IMR-90 (cell line): ENCODE measurements at regions not wholly inside any gene's neighbourhood (a gene's known extent, or its start where the extent isn't known, plus 50 kb on each side); places are given as distances from the start of the nearest gene placed in this dataset.

Experiments used
- ATAC-seq: fragments of 200-7000 bp; cut with Tn5 transposase; 2 replicates; pipeline ENCODE4 v1.9.1; 2020; ENCODE audit warnings: low read depth, mild to moderate bottlenecking, moderate library complexity
- BruUV-seq: library from RNA; stranded (reverse); fragments of 400-500 nt; replicated peaks from 2 replicates; lab custom pipeline; 2021; lab: Mats Ljungman, UMichigan
- CTCF ChIA-PET: fragments of 300-600 bp; formaldehyde crosslinking; extraction: SDS; loops from one replicate; lab custom pipeline; 2021; ENCODE audit warnings: antibody characterized with exemption; lab: Yijun Ruan, JAX
- POLR2A ChIA-PET: fragments of 300-600 bp; sonication (Branson Sonifier 250); formaldehyde crosslinking; loops from one replicate; lab custom pipeline; 2022; ENCODE audit warnings: antibody characterized with exemption; ENCODE audit not compliant: unreplicated experiment; lab: Charles Lee
- DNase-seq: peaks from one replicate; pipeline ENCODE4 v3.0.0; 2013
- H2AFZ ChIP-seq: replicated peaks from 2 replicates; pipeline ENCODE3; 2013; ENCODE audit warnings: low read length, mild to moderate bottlenecking; ENCODE audit not compliant: poor library complexity
- H2AK5ac ChIP-seq: 2 replicates; pipeline ENCODE4 v1.6.1; 2013; ENCODE audit warnings: low read depth, low read length, inconsistent platforms
- H2AK9ac ChIP-seq: replicated peaks from 2 replicates; pipeline ENCODE3; 2013; ENCODE audit warnings: mild to moderate bottlenecking, low read depth, low read length, moderate library complexity; ENCODE audit not compliant: poor library complexity
- H2BK120ac ChIP-seq: 2 replicates; pipeline ENCODE4 v1.6.1; 2013; ENCODE audit warnings: low read depth, low read length, inconsistent platforms
- H2BK15ac ChIP-seq: 3 replicates; pipeline ENCODE4 v1.6.1; 2013; ENCODE audit warnings: low read depth, low read length, inconsistent platforms
- H2BK20ac ChIP-seq: 2 replicates; pipeline ENCODE4 v1.6.1; 2013; ENCODE audit warnings: low read depth, mild to moderate bottlenecking, inconsistent platforms, low read length, moderate library complexity
- H2BK5ac ChIP-seq: 2 replicates; pipeline ENCODE4 v1.6.1; 2013; ENCODE audit warnings: mild to moderate bottlenecking, low read depth, low read length, inconsistent platforms; ENCODE audit not compliant: poor library complexity, severe bottlenecking
- H3K14ac ChIP-seq: replicated peaks from 2 replicates; pipeline ENCODE4 v1.6.1; 2013; ENCODE audit warnings: low read depth, low read length, inconsistent platforms
- H3K18ac ChIP-seq: 2 replicates; pipeline ENCODE4 v1.6.1; 2013; ENCODE audit warnings: low read depth, low read length, control low read depth
- H3K23ac ChIP-seq: 2 replicates; pipeline ENCODE4 v1.6.1; 2013; ENCODE audit warnings: low read depth, low read length, inconsistent platforms
- H3K27ac ChIP-seq: 2 replicates; pipeline ENCODE4 v1.5.1; 2013; ENCODE audit warnings: mild to moderate bottlenecking, control low read depth, low read length; ENCODE audit not compliant: insufficient read depth
- H3K27me3 ChIP-seq: 2 replicates; pipeline ENCODE4 v1.6.1; 2013; ENCODE audit warnings: low read length; ENCODE audit not compliant: control insufficient read depth, insufficient read depth
- H3K36me3 ChIP-seq: 2 replicates; pipeline ENCODE4 v1.6.1; 2013; ENCODE audit warnings: low read length, mixed read lengths; ENCODE audit not compliant: control insufficient read depth, insufficient read depth
- H3K4ac ChIP-seq: 2 replicates; pipeline ENCODE4 v1.6.1; 2013; ENCODE audit warnings: low read depth, low read length, inconsistent platforms
- H3K4me1 ChIP-seq: 2 replicates; pipeline ENCODE4 v1.6.1; 2013; ENCODE audit warnings: low read length, mixed read lengths; ENCODE audit not compliant: control insufficient read depth, insufficient read depth
- H3K4me2 ChIP-seq: 2 replicates; pipeline ENCODE4 v1.6.1; 2013; ENCODE audit warnings: low read depth, mild to moderate bottlenecking, control low read depth, low read length, moderate library complexity
- H3K4me3 ChIP-seq: 2 replicates; pipeline ENCODE4 v1.5.1; 2013; ENCODE audit warnings: low read depth, mild to moderate bottlenecking, control low read depth, low read length, moderate library complexity; ENCODE audit not compliant: insufficient read depth
- H3K56ac ChIP-seq: 2 replicates; pipeline ENCODE4 v1.6.1; 2013; ENCODE audit warnings: low read length, inconsistent platforms; ENCODE audit not compliant: insufficient read depth; ENCODE audit errors: extremely low read depth
- H3K79me1 ChIP-seq, 2 experiments: 2 replicates each; pipeline ENCODE4 v1.6.1; 2013; ENCODE audit warnings: low read length in 2 of 2, inconsistent platforms in 1 of 2, low read depth in 1 of 2
- H3K9ac ChIP-seq: 2 replicates; pipeline ENCODE4 v1.6.1; 2013; ENCODE audit warnings: low read depth, low read length, control low read depth
- H3K9me1 ChIP-seq: 2 replicates; pipeline ENCODE4 v1.6.1; 2013; ENCODE audit warnings: low read length, inconsistent platforms; ENCODE audit not compliant: insufficient read depth
- H3K9me3 ChIP-seq: 2 replicates; pipeline ENCODE4 v1.6.1; 2013; ENCODE audit warnings: low read length; ENCODE audit not compliant: control insufficient read depth, insufficient read depth
- H4K20me1 ChIP-seq: 2 replicates; pipeline ENCODE4 v1.6.1; 2013; ENCODE audit warnings: low read length, inconsistent platforms; ENCODE audit not compliant: insufficient read depth
- H4K5ac ChIP-seq: 2 replicates; pipeline ENCODE4 v1.6.1; 2013; ENCODE audit warnings: mild to moderate bottlenecking, low read depth, low read length, control low read depth
- H4K8ac ChIP-seq, 2 experiments: 2 replicates each; pipeline ENCODE4 v1.6.1; 2013; ENCODE audit warnings: low read depth in 2 of 2, low read length in 2 of 2, control low read depth in 1 of 2, inconsistent platforms in 1 of 2
- H4K91ac ChIP-seq: 2 replicates; pipeline ENCODE4 v1.6.1; 2013; ENCODE audit warnings: low read depth, low read length, inconsistent platforms; ENCODE audit not compliant: insufficient read depth
- BHLHE40 ChIP-seq: fragments of 150-350 bp; IDR thresholded peaks from 2 replicates; pipeline ENCODE4 v1.6.1; 2016; ENCODE audit warnings: mild to moderate bottlenecking, low read depth, low read length
- CEBPB ChIP-seq: IDR thresholded peaks from 2 replicates; pipeline ENCODE4 v1.6.1; 2012; ENCODE audit warnings: low read depth, low read length, improper control_type of control experiment
- CHD1 ChIP-seq: IDR thresholded peaks from 2 replicates; pipeline ENCODE4 v1.6.1; 2012; ENCODE audit warnings: low read depth, low read length, improper control_type of control experiment
- ELK1 ChIP-seq: fragments of 150-350 bp; IDR thresholded peaks from 2 replicates; pipeline ENCODE4 v1.6.1; 2016; ENCODE audit warnings: low read depth, mild to moderate bottlenecking, low read length, moderate library complexity, borderline replicate concordance
- FOS ChIP-seq: fragments of 150-350 bp; IDR thresholded peaks from 2 replicates; pipeline ENCODE4 v1.6.1; 2016; ENCODE audit warnings: low read depth, low read length
- MAFK ChIP-seq: IDR thresholded peaks from 2 replicates; pipeline ENCODE4 v1.6.1; 2012; ENCODE audit warnings: low read depth, low read length, improper control_type of control experiment
- MAZ ChIP-seq: IDR thresholded peaks from 2 replicates; pipeline ENCODE4 v1.6.1; 2012; ENCODE audit warnings: low read depth, mild to moderate bottlenecking, low read length, improper control_type of control experiment, moderate library complexity, borderline replicate concordance
- MXI1 ChIP-seq: IDR thresholded peaks from 2 replicates; pipeline ENCODE4 v1.6.1; 2012; ENCODE audit warnings: low read depth, mild to moderate bottlenecking, low read length, moderate library complexity, borderline replicate concordance
- NFE2L2 ChIP-seq: fragments of 150-350 bp; IDR thresholded peaks from 2 replicates; pipeline ENCODE4 v1.6.1; 2016; ENCODE audit warnings: low read depth, mild to moderate bottlenecking, low read length
- POLR2A ChIP-seq: IDR thresholded peaks from 2 replicates; pipeline ENCODE4 v1.6.1; 2012; ENCODE audit warnings: mild to moderate bottlenecking, low read depth, low read length
- RAD21 ChIP-seq: IDR thresholded peaks from 2 replicates; pipeline ENCODE4 v1.6.1; 2012; ENCODE audit warnings: low read length, improper control_type of control experiment
- RCOR1 ChIP-seq: IDR thresholded peaks from 2 replicates; pipeline ENCODE4 v1.6.1; 2012; ENCODE audit warnings: mild to moderate bottlenecking, low read length, improper control_type of control experiment; ENCODE audit not compliant: insufficient replicate concordance
- RFX5 ChIP-seq: IDR thresholded peaks from 2 replicates; pipeline ENCODE4 v1.8.0; 2012; ENCODE audit warnings: low read depth, mild to moderate bottlenecking, low read length, moderate library complexity
- SMC3 ChIP-seq: fragments of 150-350 bp; IDR thresholded peaks from 2 replicates; pipeline ENCODE4 v1.6.1; 2016; ENCODE audit warnings: low read depth, mild to moderate bottlenecking, antibody characterized with exemption, low read length, moderate library complexity
- USF2 ChIP-seq: fragments of 150-350 bp; IDR thresholded peaks from 2 replicates; pipeline ENCODE4 v1.6.1; 2017; ENCODE audit warnings: mild to moderate bottlenecking, antibody characterized with exemption, low read length, low read depth
- whole genome bisulfite sequencing, 2 experiments: methylation state at CpG; one replicate each; pipeline versions ENCODE4 v1.1.5 to v1.1.7; 2013; ENCODE audit warnings: missing lambda C conversion rate in 2 of 2; ENCODE audit not compliant: insufficient read length in 1 of 2; ENCODE audit errors: extremely low coverage in 2 of 2; 5-methylcytosine and 5-hydroxymethylcytosine counted together
- dilution Hi-C: fragments of 300-500 bp; cut with HindIII; formaldehyde crosslinking; loops from one replicate; pipeline ENCODE4 v1.14.3; 2018; ENCODE audit warnings: low sequenced_read_pairs; ENCODE audit not compliant: unreplicated experiment
- in situ Hi-C: fragments of 300-500 bp; cut with MboI; formaldehyde crosslinking; loops from 3 replicates; pipeline ENCODE4 v1.14.3; 2019; ENCODE audit warnings: low sequenced_read_pairs, inconsistent platforms, mixed read lengths
- intact Hi-C: fragments of 100-400 bp; cut with micrococcal nuclease; formaldehyde crosslinking; loops from 2 replicates; pipeline ENCODE4 v1.10.0; 2022
- TF ChIP-seq, protein P1 (sequence below): conservative IDR thresholded peaks from 2 replicates; pipeline ENCODE4 v1.5.1; 2012; ENCODE audit warnings: mild to moderate bottlenecking, low read depth, low read length, improper control_type of control experiment

DNA sequence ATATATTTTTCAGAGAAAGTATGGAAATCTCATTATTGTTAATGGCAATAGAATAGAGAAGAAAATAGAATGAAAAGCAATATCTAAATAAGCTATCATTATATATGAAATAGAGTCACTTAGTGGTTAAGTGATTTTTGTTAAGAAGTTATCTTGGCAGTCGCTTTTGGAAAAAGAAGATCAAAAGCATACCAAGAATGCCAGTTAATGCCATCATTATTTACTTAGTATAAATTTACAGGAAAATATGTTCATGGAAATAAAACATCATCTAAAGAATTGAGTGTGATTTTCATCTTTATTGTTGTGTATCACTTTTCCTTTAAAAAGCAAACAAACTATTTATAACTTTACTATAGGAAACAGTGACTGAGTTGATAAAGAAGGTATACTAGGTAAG is 85.3 kb upstream of the GPR101 start:
- TF ChIP-seq ELK1 (no peak), NFE2L2 (no peak), RAD21 (no peak), USF2 (no peak), MAZ (no peak), MAFK (no peak), FOS (no peak), BHLHE40 (no peak), MXI1 (no peak), CHD1 (no peak), SMC3 (no peak), CEBPB (no peak), RFX5 (no peak), RCOR1 (no peak), POLR2A (no peak)
- TF ChIP-seq, protein P1, sequence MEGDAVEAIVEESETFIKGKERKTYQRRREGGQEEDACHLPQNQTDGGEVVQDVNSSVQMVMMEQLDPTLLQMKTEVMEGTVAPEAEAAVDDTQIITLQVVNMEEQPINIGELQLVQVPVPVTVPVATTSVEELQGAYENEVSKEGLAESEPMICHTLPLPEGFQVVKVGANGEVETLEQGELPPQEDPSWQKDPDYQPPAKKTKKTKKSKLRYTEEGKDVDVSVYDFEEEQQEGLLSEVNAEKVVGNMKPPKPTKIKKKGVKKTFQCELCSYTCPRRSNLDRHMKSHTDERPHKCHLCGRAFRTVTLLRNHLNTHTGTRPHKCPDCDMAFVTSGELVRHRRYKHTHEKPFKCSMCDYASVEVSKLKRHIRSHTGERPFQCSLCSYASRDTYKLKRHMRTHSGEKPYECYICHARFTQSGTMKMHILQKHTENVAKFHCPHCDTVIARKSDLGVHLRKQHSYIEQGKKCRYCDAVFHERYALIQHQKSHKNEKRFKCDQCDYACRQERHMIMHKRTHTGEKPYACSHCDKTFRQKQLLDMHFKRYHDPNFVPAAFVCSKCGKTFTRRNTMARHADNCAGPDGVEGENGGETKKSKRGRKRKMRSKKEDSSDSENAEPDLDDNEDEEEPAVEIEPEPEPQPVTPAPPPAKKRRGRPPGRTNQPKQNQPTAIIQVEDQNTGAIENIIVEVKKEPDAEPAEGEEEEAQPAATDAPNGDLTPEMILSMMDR = no peak
- Histone ChIP-seq H3K4me1 (no peaks in the 10 kb centered on the region), H2AFZ (no peak overlapping the region), H3K79me1 (no peaks in the 10 kb centered on the region), H4K8ac (no peak overlapping the region), H3K36me3 (no peaks in the 10 kb centered on the region), H3K23ac (no peak overlapping the region), H3K27me3 (no peaks in the 10 kb centered on the region), H3K18ac (no peak overlapping the region), H3K9me1 (no peaks in the 10 kb centered on the region), H4K20me1 (no peaks in the 10 kb centered on the region), H3K9me3 (no peaks in the 10 kb centered on the region), H2BK20ac (no peak overlapping the region), H3K27ac (no peak overlapping the region), H3K4ac (no peak overlapping the region), H2AK9ac (no peak overlapping the region), H2BK15ac (no peak overlapping the region), H4K5ac (no peak overlapping the region), H3K14ac (no peak overlapping the region), H2BK120ac (no peak overlapping the region), H4K91ac (no peak overlapping the region), H2AK5ac (no peak overlapping the region), H3K4me2 (no peak overlapping the region), H2BK5ac (no peak overlapping the region), H3K56ac (no peak overlapping the region), H3K4me3 (no peak overlapping the region), H3K9ac (no peak overlapping the region)
- dilution Hi-C loops = no loop called here
- ATAC-seq (no peak), DNase-seq (no peak)
- in situ Hi-C loops = no loop called here
- ChIA-PET CTCF (no interaction called here), POLR2A (no interaction called here)
- WGBS, 2 experiments = no CpG with 5 or more reads among the region's 1 CpG
- intact Hi-C loops = no loop called here
- BruUV-seq = no TSS peak
